SJCRH30 (cell line): ENCODE measurements at regions not wholly inside any gene's neighbourhood (a gene's known extent, or its start where the extent isn't known, plus 50 kb on each side); places are given as distances from the start of the nearest gene placed in this dataset.
"Not testable (repeated sequence)": the region's sequence is repeated elsewhere in the genome, so short reads cannot be mapped to it uniquely, and the experiment has no call there.

Source experiments
- DNase-seq, 2 experiments: peaks; one replicate each; pipeline ENCODE4 v3.0.0-alpha.2; 2015 to 2020
- H3K27ac ChIP-seq: fragments of 250-450 bp; sonication (Bioruptor Pico); 2 replicates; pipeline ENCODE4 v1.5.1; 2020; ENCODE audit warnings: mild to moderate bottlenecking, moderate library complexity
- H3K27me3 ChIP-seq: fragments of 250-450 bp; sonication (Bioruptor Pico); 2 replicates; pipeline ENCODE4 v1.5.1; 2020; ENCODE audit warnings: mild to moderate bottlenecking, moderate library complexity
- H3K36me3 ChIP-seq: fragments of 250-450 bp; sonication (Bioruptor Pico); 2 replicates; pipeline ENCODE4 v1.5.1; 2020; ENCODE audit warnings: mild to moderate bottlenecking, moderate library complexity
- H3K4me1 ChIP-seq: fragments of 250-450 bp; sonication (Bioruptor Pico); 2 replicates; pipeline ENCODE4 v1.5.1; 2020; ENCODE audit warnings: mild to moderate bottlenecking, moderate library complexity
- H3K4me3 ChIP-seq: fragments of 250-450 bp; sonication (Bioruptor Pico); 2 replicates; pipeline ENCODE4 v1.5.1; 2020; ENCODE audit warnings: mild to moderate bottlenecking, moderate library complexity
- H3K9me3 ChIP-seq: fragments of 250-450 bp; sonication (Bioruptor Pico); replicated peaks from 2 replicates; pipeline ENCODE4 v1.5.1; 2020; ENCODE audit warnings: mild to moderate bottlenecking, moderate library complexity

DNA sequence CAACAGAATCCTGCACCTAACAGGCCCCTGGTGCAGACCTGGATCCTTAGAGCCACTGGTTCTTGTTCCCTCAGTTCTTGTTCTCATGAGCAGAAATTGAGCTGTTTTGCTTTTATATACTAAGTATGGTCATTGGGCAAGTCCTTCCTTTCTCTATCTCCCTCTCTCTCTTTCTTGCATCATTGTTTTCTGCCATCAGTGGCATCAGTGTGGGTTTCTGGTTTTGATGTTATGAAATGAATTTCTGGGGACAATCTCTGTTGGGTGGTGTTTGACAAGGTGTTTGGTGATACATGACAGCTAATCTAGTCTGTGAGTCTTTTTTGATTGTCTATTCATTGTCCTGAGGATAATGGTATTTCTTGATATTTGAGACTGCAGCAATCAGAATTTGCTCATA is 168.0 kb upstream of the NOTCH2NLA start:
- H3K27me3 ChIP-seq, H3K4me3 ChIP-seq, H3K4me1 ChIP-seq, H3K27ac ChIP-seq, DNase-seq, H3K36me3 ChIP-seq, H3K9me3 ChIP-seq: not testable (repeated sequence)

DNA sequence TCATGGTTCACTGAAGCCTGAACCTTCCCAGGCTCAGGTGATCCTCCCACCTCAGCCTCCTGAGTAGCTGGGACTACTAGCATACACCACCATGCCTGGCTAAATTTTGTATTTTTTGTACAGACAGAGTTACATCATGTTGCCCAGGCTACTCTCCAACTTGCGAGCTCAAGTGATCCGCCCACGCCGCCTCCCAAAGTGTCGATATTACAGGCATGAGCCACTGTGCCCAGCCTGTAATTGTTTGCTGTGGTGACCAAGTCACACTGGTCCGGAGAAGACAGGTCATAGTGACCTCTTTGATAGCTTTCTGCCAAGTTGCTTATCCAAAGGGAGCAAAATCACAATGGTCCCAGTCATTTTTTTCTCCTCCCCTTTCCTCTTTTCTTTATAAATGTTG is 167.4 kb upstream of the NOTCH2NLA start:
- not testable (repeated sequence) for H3K27me3 ChIP-seq, H3K4me3 ChIP-seq, H3K27ac ChIP-seq, H3K4me1 ChIP-seq, H3K9me3 ChIP-seq, H3K36me3 ChIP-seq, DNase-seq

DNA sequence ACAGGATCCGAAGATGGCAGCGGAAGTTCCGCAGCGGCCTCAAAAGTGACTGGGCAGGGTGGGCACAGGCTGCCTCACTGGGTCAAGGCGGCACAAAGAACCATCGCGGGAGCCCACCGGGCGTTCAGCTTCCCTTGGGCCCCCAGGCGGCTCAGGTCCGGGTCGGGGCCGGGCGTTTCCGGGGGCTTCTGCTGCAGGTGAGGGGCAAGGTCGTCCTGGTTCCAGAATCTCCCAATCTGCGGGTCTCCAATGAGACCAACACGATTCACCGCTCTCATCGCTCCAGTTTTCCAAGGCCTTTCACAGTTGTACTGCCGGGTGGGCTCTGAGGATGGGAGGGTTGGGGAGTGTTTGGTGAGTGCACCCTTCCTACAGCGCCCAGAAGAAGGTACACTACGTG is 165.0 kb upstream of the NOTCH2NLA start:
- H3K27ac ChIP-seq, H3K4me1 ChIP-seq, DNase-seq, H3K36me3 ChIP-seq, H3K4me3 ChIP-seq, H3K27me3 ChIP-seq, H3K9me3 ChIP-seq: not testable (repeated sequence)

DNA sequence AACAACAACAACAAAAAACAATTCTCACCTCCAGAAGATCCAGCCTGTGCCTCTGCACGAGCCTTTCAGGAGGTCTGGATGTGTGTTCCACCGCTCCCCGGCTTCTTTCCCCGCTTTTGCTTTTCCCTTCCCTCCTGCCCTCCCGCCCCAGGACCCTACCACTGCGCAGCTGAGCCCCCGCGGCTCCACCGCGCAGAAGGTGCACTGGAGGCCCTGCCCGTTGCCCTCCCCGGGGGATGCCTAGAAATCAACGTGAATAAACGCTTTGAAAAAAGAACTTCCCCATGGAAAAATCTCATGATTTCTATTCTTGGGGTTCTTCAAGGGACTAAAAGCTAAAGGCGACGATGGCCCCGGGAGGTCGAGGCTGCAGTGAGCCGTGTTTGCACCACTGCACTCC is 164.3 kb upstream of the NOTCH2NLA start:
- DNase-seq, H3K9me3 ChIP-seq: not testable (repeated sequence)

GRCh38 chr1:146389178-146389577 is 160.4 kb upstream of the NOTCH2NLA start:
- not testable (repeated sequence) for H3K27ac ChIP-seq, H3K4me1 ChIP-seq, H3K9me3 ChIP-seq, H3K36me3 ChIP-seq, H3K4me3 ChIP-seq, H3K27me3 ChIP-seq
- DNase-seq: peak in 1 of 2 experiments; percentile 2

More for the DNA sequence above, 164.3 kb upstream of the NOTCH2NLA start:
- not testable (repeated sequence) for H3K27ac ChIP-seq, H3K4me3 ChIP-seq, H3K4me1 ChIP-seq, H3K27me3 ChIP-seq, H3K36me3 ChIP-seq

DNA sequence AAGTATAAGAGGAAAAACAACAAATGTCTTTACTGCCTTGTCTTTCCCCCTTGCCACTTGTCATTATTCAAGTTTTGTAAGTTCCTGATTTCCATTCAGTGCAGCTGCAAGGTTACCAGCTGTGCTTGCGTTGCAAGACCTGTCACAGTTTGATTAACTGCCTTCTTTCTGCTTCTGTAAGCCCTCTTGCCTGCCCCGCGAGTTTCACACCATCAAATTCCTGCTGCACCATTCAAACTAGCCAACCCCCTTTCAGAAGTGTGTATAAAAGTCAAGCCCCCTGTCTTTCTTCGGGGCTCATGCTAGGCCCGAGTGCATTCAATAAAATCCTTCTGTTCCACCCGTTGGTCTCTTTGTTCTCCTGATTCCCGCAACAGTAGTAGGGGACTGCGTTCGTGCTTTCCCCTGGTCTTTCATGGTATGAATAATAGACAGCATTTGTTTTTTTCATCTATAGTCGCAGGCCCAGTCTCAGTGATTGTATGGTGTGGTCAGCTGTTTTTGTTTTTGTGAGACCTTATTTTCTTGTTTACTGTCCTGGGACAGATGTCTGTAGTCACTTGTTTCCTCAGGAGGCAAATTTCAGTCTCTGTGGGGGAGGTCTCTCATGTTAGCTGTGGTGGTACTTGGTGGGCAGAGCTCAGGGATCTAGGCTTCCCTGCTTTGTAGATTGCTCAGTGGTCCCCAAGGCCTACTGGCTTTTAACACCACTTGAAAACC is 159.1 kb upstream of the NOTCH2NLA start:
- H3K27ac ChIP-seq, H3K36me3 ChIP-seq, H3K27me3 ChIP-seq, H3K9me3 ChIP-seq, H3K4me1 ChIP-seq: not testable (repeated sequence)
- peak overlapping the region; percentile 22; the same call in 1 of the 2 replicates for H3K4me3 ChIP-seq
- peak; percentile 30 to 40 for DNase-seq

- H3K27me3 ChIP-seq, H3K4me1 ChIP-seq, H3K9me3 ChIP-seq, H3K36me3 ChIP-seq: not testable (repeated sequence)
- DNase-seq: peak; percentile 79 to 87
- Histone ChIP-seq H3K4me3 (peak overlapping the region; percentile 66), H3K27ac (peak overlapping the region; percentile 100)
Measured at GRCh38 chr1:146386851-146387749, 158.3 kb upstream of the NOTCH2NLA start.

- not testable (repeated sequence) for H3K27me3 ChIP-seq, H3K4me3 ChIP-seq, H3K4me1 ChIP-seq, H3K9me3 ChIP-seq, H3K36me3 ChIP-seq, DNase-seq, H3K27ac ChIP-seq
Measured at GRCh38 chr1:146381196-146381595, 152.4 kb upstream of the NOTCH2NLA start.

DNA sequence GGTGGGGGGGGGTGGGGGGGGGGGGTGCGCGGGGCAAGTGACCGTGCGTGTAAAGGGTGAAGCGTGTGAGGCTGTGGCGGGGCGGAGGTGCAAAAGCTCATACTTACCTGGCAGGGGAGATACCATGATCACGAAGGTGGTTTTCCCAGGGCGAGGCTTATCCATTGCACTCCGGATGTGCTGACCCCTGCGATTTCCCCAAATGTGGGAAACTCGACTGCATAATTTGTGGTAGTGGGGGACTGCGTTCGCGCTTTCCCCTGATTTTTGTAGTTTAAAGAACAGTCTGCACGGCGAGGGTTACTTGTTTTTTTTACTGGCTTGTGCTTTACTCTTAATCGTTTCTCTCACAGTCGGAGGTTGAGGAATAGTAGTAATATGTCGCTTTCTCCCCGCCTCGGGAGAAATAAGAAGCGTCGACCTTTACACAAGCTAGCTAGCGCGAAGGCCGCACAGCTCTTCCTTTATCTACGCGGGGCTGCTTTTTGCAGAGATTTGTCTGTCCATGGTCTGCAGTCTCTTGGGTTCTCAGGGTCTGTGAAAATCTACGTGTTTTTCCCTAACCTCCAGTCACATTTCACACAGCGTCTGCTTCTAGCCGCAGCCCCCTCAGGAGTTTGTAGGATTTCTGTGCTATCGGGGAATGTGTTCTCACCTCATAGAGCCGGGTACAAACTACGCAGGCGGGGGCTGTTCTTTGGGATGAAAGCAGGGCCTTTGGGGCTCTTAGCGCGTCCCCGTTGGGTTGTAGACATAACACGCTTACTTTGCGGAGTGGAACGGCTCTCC is 148.1 kb upstream of the NOTCH2NLA start:
- not testable (repeated sequence) for H3K9me3 ChIP-seq, H3K27me3 ChIP-seq, H3K36me3 ChIP-seq, H3K4me1 ChIP-seq
- H3K27ac ChIP-seq: peak overlapping the region; percentile 82
- DNase-seq: peak; percentile 88 to 96
- peak overlapping the region; percentile 23; the same call in 1 of the 2 replicates for H3K4me3 ChIP-seq

GRCh38 chr1:146376309-146376707 is 147.5 kb upstream of the NOTCH2NLA start:
- not testable (repeated sequence) for H3K36me3 ChIP-seq, H3K9me3 ChIP-seq, H3K27me3 ChIP-seq, H3K4me1 ChIP-seq
- peak overlapping the region; percentile 82 for H3K27ac ChIP-seq
- peak; percentile 75 to 85 for DNase-seq
- peak overlapping the region; percentile 43 for H3K4me3 ChIP-seq

GRCh38 chr1:146375108-146375507 is 146.3 kb upstream of the NOTCH2NLA start:
- H3K27ac ChIP-seq, H3K36me3 ChIP-seq, H3K9me3 ChIP-seq, H3K4me1 ChIP-seq, H3K4me3 ChIP-seq, DNase-seq, H3K27me3 ChIP-seq: not testable (repeated sequence)

GRCh38 chr1:146369940-146370339 is 141.1 kb upstream of the NOTCH2NLA start:
- not testable (repeated sequence) for DNase-seq, H3K4me1 ChIP-seq, H3K27me3 ChIP-seq, H3K9me3 ChIP-seq, H3K36me3 ChIP-seq, H3K27ac ChIP-seq, H3K4me3 ChIP-seq

DNA sequence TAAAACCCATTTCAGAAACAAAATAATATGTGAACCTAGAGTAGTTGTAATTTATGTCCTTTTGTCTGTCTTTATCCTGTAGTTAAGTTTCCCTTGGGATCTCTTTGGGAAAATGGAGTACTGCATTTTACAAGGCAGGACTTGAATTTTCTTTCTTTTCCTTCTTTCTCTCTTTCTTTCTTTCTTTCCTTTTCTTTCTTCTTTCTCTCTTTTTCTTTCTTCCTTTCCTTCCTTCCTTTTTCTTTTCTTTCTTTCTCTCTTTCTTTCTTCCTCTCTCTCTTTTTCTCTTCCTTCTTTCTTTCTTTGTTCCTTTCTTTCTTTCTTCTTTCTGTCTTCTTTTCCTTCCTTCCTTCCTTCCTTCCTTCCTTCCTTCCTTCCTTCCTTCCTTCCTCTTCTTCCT is 126.6 kb upstream of the NOTCH2NLA start:
- DNase-seq, H3K27me3 ChIP-seq, H3K27ac ChIP-seq, H3K36me3 ChIP-seq, H3K4me1 ChIP-seq, H3K9me3 ChIP-seq, H3K4me3 ChIP-seq: not testable (repeated sequence)

- not testable (repeated sequence) for H3K27me3 ChIP-seq, H3K4me1 ChIP-seq, H3K4me3 ChIP-seq, DNase-seq, H3K36me3 ChIP-seq, H3K9me3 ChIP-seq, H3K27ac ChIP-seq
Measured at GRCh38 chr1:146326863-146327262, 98.0 kb upstream of the NOTCH2NLA start.

DNA sequence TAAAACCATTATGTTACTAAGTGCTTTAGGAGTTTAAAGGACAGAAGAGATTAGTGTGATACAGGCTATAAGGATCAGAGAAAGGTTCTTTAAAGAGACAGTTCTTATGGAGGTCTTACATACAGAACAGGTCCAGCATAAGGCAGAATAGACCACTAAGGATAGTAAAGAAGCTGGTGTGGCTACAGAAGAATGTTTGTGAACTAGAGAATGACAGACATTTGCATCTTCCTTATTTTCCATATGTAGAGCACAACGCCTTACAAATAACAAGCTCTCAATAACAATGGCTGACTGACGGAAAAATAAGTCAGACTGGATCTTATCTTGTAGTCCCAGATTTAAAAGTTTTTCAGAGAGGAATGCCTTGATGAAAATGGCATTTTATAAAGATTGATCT is 95.6 kb upstream of the NOTCH2NLA start:
- H3K27ac ChIP-seq, DNase-seq, H3K27me3 ChIP-seq, H3K36me3 ChIP-seq, H3K4me1 ChIP-seq, H3K9me3 ChIP-seq, H3K4me3 ChIP-seq: not testable (repeated sequence)
